ENCODE measurements at regions not wholly inside any gene's neighbourhood (a gene's known extent, or its start where the extent isn't known, plus 50 kb on each side); places are given as distances from the start of the nearest gene placed in this dataset.

DNA sequence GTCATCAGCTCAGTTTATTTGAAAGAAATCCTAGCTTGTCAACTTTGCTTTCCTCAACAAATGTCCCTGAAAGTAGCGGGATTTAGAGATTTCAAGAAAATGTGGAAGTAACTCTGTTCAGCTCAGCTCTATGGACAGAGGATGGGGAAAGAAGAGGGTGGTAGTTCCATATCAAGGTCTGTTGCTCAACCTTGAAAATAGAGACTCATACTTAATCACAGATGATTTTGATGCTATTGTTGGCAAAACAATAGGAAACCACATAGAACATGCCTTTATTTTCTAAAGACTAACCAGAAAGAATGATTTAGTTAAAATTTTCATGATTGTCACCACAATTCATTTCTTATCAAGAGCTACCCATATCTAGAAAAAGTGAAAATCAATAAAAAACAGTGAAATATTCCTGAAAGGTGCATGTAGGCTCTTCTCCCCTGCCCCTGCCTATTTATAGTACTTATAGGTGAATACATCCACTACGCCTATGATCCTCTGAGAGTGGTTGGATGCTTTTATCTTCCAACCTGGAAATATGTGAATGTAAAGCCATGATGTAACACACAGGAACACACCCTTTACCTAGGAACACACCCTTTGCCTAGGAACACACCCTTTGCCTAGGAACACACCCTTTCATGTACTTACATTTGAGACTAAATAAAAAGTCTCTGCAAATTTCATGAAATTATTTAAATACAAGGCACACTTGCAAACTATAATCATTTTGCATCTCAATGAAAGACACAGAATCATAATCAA lies 65.8 kb downstream of the ETAA1 start:
- no peak for DNase-seq

DNA sequence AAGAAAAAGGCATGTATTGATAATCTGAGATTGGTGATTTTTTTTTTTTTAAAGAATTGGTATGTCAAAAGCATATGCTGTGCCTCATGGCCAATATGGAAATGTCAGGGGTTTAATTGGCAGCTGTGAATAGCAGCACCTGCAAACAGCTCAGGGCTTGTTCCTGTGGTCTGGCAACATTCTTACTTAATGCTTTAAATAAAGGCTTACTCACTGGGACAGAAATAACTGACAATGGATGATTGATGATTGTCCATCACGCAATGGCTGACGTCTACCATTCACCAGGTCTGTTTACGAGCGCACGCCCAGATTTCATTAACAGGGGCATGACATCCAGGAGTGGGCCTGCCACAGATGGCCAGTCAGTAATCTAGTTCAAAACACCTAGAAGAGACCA lies 66.7 kb downstream of the ETAA1 start:
- peak; percentile 8 for DNase-seq

DNA sequence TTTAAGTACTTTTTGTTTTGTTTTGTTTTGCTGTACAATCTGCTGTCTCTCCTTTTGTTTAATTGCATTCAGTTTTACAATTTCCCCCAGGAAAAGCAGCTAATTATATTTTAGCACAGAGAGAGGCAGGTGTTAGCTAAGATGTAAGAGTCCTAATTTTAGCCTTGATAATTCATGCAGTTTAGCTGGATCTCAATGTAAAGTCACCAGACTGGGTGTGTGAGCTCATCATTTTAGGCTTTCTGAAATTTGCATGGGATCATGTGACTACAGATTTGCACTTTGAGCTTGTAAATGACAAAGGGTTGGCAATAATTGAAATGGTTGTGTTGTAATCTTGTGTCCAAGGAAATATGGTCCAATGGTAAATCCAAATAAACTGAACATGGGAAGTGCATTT lies 68.5 kb downstream of the ETAA1 start:
- DNase-seq: no peak

DNA sequence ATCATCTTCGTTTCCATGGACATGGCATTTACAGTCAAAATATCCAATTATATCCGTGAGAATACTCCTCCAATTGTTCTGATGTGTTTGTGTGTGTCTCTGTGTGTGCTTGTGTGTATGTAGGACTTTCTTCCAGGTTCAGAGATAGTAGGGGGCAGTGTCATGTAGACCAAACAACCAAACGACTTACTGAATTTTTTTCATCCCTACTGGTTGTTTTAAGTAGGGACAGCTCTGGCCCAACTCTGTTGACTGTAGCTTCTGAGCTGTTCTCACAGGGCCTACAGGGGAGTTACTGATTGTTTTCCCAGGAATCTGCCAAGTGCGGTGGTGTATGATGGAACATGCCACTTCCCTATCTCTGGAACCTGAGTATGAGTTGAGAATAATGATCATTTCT lies 69.6 kb downstream of the ETAA1 start:
- DNase-seq: no peak

DNA sequence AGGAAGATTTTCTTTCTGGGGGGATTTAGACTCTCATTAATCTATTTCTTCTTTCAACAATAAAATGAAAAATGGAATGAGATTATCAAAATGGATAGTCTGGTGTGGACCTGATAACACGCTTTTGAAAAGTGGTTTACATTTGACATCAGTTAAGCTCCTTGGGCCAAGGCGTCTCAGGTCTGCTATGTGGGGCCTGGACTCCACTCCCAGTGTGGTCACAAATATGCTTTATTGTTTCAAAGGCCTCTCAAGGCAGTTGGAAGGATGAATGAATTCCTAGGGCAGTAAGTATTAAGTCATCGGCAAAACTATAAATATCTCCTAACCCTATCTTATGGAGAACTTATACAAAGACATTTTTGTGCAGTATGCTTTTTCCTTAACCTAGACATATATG lies 74.5 kb downstream of the ETAA1 start:
- DNase-seq: peak; percentile 72

DNA sequence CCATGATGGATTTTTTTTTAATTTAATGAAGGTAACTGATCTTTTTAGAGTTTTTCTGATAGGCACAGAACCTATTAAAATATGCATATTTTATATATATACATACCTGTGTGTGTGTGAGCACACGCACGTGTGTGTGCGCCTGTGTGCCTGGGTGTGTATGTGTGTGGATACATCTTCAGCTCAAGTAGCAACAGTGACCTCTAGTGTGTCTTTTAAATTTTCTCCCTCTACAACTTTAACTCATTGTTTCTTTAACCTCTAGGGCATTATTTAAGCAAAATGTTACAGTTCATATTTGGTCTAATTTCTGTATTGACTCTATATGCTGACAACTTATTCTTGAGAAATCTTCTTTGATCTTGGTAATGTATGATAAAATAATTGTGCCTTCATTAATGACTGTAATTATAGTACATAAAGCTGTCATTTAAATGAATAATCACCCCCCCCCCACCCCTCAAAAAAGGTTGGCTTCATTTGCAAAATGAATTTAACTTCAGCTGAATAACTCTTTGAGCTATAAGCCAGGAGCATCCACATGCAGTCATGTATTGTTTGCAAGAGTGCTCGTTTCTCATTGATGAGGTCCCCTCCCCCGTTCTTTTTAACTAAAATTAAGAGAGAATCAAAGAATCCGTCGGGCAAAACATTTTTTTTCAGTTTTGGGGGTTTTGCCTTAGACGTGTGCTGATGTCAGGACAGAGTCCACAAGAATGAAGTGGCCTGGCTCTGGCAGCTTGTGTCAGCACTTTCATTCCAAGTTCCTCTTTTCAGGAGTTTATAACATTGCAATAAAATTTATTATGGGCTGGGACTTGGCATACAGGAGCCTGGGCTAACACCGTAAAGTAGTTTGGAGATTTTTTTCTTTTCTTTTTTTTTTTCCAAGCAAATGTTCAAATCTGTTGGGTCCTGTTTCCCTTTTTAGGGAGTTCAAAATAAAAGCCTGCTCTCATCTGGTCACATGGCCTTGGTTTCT lies 80.0 kb downstream of the ETAA1 start:
- DNase-seq: peak; percentile 56

DNA sequence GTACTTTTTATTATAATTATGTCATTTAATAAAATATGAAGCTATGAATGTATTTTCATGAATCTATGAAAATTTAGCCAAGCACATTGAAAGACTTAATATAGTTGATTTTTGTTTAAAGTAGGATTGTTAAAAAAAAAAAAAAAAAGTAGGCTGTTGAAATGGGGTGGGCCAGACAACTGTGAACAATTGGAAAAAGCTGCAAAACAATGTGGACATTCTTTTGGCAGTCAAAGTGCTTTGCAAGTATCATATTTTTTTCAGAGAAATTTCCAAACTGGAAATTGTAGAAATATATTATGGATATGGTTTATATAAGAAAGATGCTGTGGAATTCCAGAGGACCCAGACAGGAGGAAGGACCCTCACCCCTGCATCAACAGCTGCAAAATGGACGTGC lies 82.1 kb downstream of the ETAA1 start:
- DNase-seq: no peak

DNA sequence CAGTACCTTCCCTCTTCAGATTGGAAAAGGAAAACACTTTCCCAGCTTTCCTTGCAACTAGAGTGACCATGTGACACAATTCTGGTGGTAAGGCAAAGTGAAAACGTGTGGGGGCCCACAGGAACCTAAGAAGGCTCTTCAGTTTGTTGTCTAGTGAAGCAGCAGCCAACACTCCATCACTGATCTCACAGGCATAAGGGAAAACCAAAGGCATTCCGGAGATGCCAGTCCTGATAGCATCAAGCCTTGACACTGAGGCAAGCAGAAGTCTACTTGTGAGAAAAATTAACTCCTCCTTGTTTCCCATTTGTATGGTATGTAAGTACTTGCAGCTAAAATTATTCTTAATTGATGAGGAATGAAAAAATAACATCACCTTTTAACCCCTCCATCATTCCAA lies 88.3 kb downstream of the ETAA1 start:
- peak; percentile 53 for DNase-seq

DNA sequence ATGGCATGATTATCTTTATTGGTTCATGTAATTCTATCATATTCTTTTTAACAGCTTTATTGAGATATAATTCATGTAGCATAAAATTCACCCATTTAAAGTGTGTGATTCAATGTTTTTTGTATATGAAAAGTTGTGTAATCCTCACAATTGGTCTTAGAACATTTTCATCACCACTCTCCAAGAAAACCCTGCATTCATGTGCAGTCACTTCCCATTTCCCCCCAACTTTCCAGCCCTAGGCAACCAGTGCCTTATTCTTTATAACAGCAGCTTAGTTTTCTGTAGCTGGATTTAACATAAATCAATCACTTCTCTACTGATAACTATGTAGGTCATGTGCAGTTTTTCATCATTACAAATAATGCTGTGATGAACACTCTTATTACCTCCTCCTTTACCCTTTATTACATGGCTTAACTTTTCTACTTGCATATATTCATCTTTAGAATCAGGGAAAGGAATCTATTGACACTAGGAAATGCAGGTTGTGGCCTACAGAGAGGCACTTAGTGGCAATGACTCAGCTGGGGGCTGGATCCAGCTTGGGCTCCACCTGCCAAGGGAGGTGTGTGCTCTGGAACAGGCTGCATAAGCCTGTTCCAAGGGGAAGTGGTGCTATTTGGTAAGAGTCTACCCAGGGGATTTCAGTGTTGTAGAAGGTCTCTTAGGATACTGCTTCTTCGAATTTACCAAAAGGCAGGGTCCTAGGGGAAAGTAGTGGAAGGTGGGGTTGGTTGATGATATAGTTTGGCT lies 89.1 kb downstream of the ETAA1 start:
- DNase-seq: no peak

DNA sequence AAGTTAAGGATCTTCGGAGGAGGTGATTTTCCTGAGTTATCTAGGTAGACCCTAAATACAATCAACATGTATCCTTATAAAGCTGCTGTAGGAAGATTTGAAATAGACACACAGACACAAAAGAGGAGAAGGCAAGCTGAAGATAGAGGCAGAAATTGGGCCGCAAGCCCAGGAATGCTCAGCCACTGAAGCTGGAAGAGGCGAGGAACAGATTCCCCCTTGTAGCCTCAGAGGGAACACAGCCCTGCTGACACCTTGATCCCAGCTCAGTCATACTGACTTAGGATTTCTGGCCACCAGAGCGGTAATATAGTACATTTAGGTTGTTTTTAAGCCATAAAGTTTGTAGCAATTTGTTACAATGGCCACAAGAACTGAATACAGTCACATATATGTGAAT lies 90.9 kb downstream of the ETAA1 start:
- DNase-seq: no peak

DNA sequence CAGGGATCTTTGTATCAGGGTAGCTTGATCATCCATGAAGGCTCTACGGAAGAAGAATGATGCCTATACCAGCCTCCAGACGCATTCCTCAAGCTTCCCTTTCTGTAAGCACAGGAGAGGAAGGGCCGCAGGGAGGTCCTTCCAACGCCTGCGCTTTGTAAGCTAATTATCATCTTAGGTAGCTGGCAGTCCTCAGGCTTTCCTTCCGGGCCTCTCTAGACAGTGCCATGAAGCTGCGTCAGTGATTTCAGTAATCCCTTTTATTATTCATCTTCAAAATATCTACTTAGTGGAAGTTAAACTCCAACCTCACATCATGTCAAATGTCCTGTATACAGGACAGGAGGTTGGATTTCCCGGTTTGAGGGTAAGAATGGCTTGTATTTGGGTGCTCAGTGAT lies 92.3 kb downstream of the ETAA1 start:
- DNase-seq: no peak

DNA sequence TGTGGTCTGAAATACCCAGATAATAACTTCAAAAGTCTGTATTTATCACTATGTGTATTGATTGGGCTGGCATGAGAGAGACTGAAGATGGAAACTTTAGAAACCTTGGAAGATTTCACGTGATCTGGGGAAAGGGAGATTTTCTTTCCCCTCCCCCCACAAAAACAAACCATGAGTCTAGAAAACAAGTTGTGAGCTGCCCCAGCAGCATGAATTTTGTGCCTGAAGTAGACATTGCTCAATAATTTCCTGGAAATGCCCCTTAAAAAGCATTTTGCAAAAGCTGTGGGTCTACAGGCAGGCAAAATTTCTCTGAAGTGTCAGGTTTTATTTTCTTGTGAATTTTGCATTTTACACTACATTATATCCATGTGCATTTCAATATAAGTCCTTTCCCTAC lies 101.8 kb downstream of the ETAA1 start:
- DNase-seq: no peak

DNA sequence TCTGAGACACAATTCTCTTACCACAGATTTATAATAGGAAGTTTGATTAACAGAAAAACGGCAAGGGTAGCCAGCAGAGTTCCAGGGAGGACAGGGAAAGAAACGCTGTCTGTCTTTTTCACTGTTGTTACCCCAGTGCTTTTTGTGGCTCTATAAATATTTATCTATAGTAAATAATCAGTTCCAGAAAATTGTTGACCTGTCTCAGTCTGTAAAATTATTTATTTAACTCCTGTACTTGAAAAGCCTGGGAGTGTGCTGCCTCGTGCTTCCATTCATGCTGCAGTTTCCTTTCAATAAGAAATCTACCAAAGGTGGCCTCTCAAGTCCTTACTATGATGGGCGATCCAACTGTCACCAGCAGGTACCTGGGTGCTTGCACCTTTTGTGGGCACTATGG lies 102.9 kb downstream of the ETAA1 start:
- no peak for DNase-seq

DNA sequence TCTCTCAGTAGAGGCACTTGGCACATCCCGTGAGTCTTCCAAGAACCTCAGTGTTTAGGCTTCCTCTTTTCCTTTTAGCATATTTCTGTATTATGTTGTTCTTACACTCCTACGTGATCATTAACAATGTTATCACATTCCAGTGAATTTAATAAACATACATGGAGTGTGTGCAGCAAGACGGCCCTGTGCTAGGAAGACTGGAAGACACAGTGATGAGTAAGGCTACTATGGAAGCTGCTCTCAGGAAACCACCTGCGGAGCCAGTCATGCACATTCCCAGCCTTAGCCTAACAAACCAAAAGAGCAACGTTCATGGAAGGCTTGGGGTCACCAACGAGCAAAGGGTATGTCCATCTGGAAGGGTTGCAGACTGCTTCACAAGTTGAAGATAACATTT lies 103.4 kb downstream of the ETAA1 start:
- no peak for DNase-seq

DNA sequence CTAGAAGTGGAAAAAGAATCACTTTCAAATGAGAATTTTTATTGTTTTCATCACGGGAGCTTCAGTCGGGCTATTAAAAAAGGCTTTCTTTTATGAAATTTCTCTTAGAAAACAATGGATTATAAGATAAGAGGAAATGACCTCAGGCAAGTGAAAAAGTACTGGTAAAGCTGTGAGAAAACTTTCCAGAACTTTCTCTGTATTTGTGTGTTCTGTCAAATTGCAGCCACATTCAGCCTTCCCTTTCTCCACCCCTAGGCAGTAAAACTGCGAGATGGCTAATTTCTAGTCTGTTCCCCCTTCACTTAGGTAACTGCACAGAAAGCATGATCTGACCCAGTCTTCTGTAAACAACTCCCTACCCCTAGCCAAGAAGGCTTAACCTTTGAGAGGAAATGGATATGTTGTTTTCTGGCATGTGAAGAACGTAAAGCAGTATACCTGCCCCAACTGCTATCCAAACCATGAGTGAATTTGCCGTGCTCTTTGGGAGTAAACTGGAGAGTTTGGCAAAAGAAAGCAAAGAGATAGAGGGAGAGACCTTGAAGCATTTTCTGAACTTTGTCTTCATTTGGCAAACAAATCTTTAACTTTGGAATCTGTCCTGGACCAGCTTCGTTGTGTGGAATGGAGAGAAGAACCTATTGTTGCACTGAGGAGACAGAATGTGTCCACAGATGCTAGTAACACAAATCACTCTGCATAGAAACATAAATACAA lies 105.4 kb downstream of the ETAA1 start:
- DNase-seq: no peak

DNA sequence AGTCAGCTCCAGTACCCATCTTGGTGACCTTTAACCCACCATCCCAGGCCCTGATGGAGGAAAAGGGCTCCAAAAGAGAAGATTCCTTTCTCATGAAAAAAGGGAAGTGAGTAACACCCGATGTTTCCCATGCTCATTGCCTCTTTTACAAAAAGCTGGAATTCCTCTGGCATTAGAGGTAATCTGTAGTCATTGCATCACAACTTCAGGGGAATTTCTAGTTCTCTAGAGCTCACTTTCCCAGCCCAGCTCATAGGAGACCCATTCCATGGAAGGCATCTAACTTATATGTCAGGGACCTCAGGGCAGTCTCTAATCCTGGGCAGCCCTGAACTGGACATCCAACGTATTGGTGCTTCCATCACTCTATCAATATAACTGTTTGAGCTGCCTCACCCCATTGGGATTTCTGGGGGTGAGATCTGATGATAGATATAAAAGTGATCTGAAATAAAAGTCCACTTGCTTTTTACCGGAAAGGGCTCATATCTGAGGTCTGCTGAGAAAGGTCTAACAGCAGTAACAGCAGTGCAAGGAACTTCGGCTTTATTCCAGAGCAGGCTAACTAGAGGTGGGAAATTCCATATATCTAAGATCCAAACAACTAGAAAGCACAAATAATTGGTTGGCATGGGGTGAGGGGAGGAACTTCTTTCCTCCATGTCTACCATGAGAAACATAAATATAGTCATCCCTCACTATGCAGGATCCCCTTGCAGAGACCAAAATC lies 106.1 kb downstream of the ETAA1 start:
- DNase-seq: peak; percentile 81

DNA sequence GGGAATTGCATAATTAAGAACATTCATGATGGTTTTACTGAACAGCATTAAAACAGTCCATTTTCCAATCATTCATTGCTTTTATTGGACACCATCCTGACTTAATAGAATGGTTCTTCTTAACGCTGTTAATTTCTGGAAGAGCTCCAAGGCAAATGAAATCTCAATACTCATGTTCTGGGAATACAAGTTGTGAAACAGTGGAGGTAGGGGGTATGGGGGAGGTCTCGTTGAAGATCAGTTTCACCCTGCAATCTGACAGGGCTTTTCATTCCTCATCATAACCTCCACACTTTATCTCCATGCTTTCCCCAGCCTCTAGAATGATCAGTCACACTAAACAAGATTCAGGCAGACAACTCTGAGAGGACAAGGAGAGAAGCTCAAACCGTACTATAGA lies 113.6 kb downstream of the ETAA1 start:
- DNase-seq: peak; percentile 79

DNA sequence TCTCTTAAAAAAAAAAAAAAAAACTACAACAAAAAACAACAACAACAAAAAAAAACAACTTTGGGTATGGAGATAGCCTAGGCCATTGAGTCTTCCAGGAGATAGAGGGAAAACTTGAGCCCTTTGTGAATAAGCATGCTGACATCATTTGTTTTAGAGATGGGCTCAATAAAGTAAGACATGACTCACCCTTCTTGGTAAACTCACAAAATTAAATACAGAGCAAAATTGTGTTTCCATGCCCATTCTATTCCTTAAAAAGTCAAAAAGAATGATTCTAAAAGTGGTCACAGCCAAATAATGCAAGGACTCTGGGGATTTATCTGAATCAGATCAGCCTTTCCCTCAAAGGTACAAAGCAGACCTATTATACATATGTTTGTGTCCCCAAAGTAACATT lies 117.4 kb downstream of the ETAA1 start:
- DNase-seq: peak; percentile 58

DNA sequence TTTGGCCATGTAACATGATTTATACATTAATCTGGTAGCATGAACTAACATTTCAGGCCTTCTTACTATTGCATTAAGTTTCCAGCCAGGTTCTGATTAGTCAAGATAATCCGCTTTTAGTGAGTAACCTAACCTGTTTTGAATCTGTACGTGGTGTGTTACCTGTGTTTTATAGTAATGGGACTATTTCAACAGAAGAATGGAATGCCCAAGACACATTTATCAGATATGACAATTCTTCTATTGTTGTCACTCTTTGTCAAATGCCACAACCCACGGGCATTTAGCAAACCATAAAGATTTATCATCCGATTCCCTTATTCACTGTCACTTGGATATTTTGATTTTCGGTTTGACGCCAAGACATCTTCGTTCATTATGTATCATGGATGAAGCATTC lies 117.9 kb downstream of the ETAA1 start:
- DNase-seq: peak; percentile 27

DNA sequence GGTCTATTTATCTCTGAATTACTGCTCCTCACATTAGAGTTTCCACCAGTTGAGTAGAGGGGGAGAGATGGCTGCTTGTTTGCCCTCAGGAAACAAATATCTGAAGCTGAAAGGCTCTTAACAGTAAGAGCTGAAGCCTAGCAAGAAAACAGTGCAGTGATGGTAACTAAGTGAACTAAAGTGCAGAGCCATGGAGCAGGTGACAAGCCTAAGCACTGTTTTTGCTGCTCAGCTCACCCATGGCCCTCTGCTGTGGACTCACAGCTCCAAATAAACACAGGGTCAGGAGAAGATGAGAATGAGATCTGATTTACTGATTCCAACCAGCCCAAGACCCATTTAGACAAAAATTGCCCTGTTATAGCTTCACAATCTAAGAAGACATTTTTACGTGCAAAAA lies 118.4 kb downstream of the ETAA1 start:
- DNase-seq: no peak

DNA sequence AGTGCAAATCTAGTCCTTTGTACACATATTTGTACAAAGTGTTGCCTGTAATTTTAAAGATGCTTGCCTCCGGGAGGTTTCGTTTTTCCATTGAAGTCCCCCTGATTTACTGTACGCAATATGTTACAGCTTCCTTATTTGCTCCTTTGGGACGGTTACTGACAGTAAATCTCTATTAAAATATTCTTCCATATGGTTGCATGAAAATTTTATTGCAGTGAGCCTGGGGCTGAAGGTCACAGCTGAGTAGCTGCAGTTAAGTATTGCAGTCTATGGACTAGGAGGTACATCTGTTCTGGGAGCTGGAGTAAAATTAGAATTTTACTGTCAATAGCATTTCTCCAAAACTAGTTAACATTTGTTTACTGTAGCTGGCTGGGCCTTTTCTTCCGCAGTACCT lies 119.2 kb downstream of the ETAA1 start:
- DNase-seq: peak; percentile 27

All from fibroblast of skin of abdomen (primary cell).